ENCODE measurements at regions not wholly inside any gene's neighbourhood (a gene's known extent, or its start where the extent isn't known, plus 50 kb on each side); places are given as distances from the start of the nearest gene placed in this dataset.

DNA sequence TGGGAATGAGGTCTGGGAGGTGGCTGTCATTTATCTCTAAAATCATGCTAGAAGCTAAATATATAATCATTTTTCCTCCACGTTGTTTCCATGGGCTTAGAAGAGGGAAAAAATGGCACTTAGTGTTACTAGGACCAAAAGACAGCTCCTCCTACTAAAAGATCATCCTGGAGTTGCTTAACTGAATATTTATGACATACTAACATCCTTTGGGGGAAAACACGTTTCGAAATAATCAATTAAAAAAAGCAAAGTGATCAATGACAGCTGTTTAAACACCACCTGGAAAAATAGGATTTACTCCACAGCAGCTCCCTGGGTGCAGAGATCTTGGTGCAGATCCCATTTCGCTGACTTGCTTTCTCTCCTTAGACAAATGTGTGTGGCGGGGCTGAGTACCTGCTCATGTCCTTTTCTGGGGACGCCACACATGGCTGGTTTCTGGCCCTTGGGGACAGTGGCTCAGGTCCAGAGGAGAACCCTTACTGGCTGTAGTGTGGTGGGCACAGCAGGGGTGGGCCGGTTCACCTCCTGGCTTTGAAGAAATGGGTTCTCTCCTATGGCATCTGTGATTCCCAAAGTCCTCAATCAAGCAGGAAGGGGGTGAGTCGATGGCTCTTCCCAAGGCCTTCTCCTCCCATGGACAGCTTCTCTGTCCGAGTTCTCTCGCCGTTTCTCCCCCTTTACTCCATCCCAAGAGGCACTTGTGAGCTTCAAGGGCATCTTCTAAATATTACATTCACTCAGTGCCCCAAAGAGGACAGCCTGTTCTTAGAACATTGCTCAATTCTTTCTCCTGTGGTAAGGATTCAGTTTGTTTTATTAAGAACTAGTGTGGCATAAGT is 156.4 kb upstream of the KLF14 start:
- H2BK15ac ChIP-seq (ENCODE audit: low read depth, poor library complexity, severe bottlenecking) = no peak overlapping the region
- peak overlapping the region; percentile 79 for H4K91ac ChIP-seq (ENCODE audit: low read length)
- H4K8ac ChIP-seq (ENCODE audit: low read length) = peak overlapping the region; percentile 52
- no peaks in the 10 kb centered on the region for H3K79me1 ChIP-seq (replicated peaks; ENCODE audit: low read length, poor library complexity, severe bottlenecking)
- no peak overlapping the region for H3K23ac ChIP-seq (ENCODE audit: low read length in 2 of 2)
- peak overlapping the region in 1 of 2 experiments; percentile 87 for H3K14ac ChIP-seq (ENCODE audit: low read length in 2 of 2)
- no peak overlapping the region for H3K4me2 ChIP-seq (ENCODE audit: low read length, poor library complexity, severe bottlenecking)
- peak overlapping the region; percentile 88 for H3K9ac ChIP-seq (ENCODE audit: low read length)
- peak overlapping the region; percentile 2 to 96 for H2BK12ac ChIP-seq (ENCODE audit: low read length in 2 of 2)
- peak overlapping the region in 1 of 2 experiments; percentile 53 for H3K4me3 ChIP-seq (ENCODE audit: insufficient read depth in 1 of 2, low read depth in 1 of 2, low read length in 2 of 2)
- H2BK5ac ChIP-seq (ENCODE audit: low read depth, low read length, poor library complexity, severe bottlenecking) = peak overlapping the region; percentile 81
- H2AK5ac ChIP-seq (ENCODE audit: low read length, severe bottlenecking) = peak overlapping the region; percentile 94
- H2AFZ ChIP-seq (ENCODE audit: low read depth, low read length) = no peak overlapping the region
- H3K4ac ChIP-seq (ENCODE audit: low read depth in 1 of 2, low read length in 2 of 2) = peak overlapping the region in 1 of 2 experiments; percentile 99
- H3K18ac ChIP-seq (ENCODE audit: low read depth in 1 of 2, low read length in 2 of 2) = peak overlapping the region in 1 of 2 experiments; percentile 96
- H3K4me1 ChIP-seq (ENCODE audit: control insufficient read depth, insufficient read depth, low read depth, low read length) = peaks cover 47% of the 10 kb centered on the region
- H3K9me3 ChIP-seq (ENCODE audit: control insufficient read depth, low read length) = no peaks in the 10 kb centered on the region
- DNase-seq = peak; percentile 78
- peaks cover 36 to 78% of the 10 kb centered on the region in 2 experiments for H3K36me3 ChIP-seq (ENCODE audit: control insufficient read depth in 1 of 2, insufficient read depth in 2 of 2, low read depth in 1 of 2, low read length in 2 of 2)
- H3K27me3 ChIP-seq (ENCODE audit: control insufficient read depth in 1 of 2, insufficient read depth in 1 of 2, low read length in 2 of 2) = no peaks in the 10 kb centered on the region
- peak overlapping the region; percentile 95 for H3K27ac ChIP-seq (ENCODE audit: low read length, poor library complexity, severe bottlenecking)
- 65% methylated on average over 10 of the region's 11 CpGs for WGBS
- no peak overlapping the region for H2BK120ac ChIP-seq (ENCODE audit: low read depth, low read length)

DNA sequence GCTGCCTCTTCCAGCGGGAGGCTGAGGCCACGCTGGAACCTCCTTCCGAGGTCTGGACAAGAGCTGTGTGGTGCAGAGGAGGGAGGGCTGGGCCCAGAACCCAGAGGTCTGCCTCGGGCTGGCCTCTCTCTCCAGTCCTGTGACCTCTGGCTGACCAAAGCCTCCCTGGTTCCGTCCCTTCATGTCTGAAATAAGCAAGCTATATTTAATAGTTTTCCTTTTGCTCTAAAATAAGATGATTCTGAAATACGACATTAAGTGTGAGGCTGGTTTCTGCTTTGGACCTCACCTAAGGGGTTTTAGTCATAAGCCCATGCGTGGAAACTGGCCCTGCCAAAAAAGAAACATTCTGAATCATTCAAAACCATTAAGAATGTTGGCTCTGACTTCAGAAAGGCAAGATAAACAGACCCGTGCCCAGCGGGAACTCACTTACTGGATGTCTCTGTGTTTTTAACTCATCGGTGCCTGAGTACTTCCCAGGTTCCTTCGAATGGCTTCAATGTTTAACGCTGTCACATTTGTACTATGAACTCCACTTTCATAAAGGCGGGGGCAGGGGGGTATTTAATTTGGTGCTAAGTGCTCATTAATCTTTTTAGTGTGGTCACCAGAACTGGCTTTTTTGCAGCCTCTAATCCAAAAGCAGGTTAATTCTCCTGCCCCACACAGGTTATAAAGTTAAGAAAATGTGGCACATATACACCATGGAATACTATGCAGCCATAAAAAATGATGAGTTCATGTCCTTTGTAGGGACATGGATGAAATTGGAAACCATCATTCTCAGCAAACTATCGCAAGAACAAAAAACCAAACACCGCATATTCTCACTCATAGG is 157.5 kb upstream of the KLF14 start:
- Histone ChIP-seq H3K4ac (ENCODE audit: low read depth in 1 of 2, low read length in 2 of 2) (peak overlapping the region in 1 of 2 experiments; percentile 91), H3K27me3 (ENCODE audit: control insufficient read depth in 1 of 2, insufficient read depth in 1 of 2, low read length in 2 of 2) (no peaks in the 10 kb centered on the region), H3K18ac (ENCODE audit: low read depth in 1 of 2, low read length in 2 of 2) (peak overlapping the region; percentile 37 to 93), H3K4me2 (ENCODE audit: low read length, poor library complexity, severe bottlenecking) (peak overlapping the region; percentile 35), H2AK5ac (ENCODE audit: low read length, severe bottlenecking) (peak overlapping the region; percentile 6), H2BK12ac (ENCODE audit: low read length in 2 of 2) (peak overlapping the region in 1 of 2 experiments; percentile 88), H3K79me1 (replicated peaks; ENCODE audit: low read length, poor library complexity, severe bottlenecking) (no peaks in the 10 kb centered on the region), H3K36me3 (ENCODE audit: control insufficient read depth in 1 of 2, insufficient read depth in 2 of 2, low read depth in 1 of 2, low read length in 2 of 2) (peaks cover 40 to 78% of the 10 kb centered on the region in 2 experiments), H3K14ac (ENCODE audit: low read length in 2 of 2) (peak overlapping the region in 1 of 2 experiments; percentile 84), H3K4me1 (ENCODE audit: control insufficient read depth, insufficient read depth, low read depth, low read length) (peaks cover 44% of the 10 kb centered on the region), H2AFZ (ENCODE audit: low read depth, low read length) (no peak overlapping the region), H3K9ac (ENCODE audit: low read length) (peak overlapping the region; percentile 88), H4K8ac (ENCODE audit: low read length) (no peak overlapping the region), H2BK5ac (ENCODE audit: low read depth, low read length, poor library complexity, severe bottlenecking) (peak overlapping the region; percentile 50), H2BK120ac (ENCODE audit: low read depth, low read length) (no peak overlapping the region), H3K27ac (ENCODE audit: low read length, poor library complexity, severe bottlenecking) (peak overlapping the region; percentile 95), H3K23ac (ENCODE audit: low read length in 2 of 2) (no peak overlapping the region), H3K9me3 (ENCODE audit: control insufficient read depth, low read length) (no peaks in the 10 kb centered on the region), H4K91ac (ENCODE audit: low read length) (no peak overlapping the region), H3K4me3 (ENCODE audit: insufficient read depth in 1 of 2, low read depth in 1 of 2, low read length in 2 of 2) (peak overlapping the region in 1 of 2 experiments; percentile 53), H2BK15ac (ENCODE audit: low read depth, poor library complexity, severe bottlenecking) (no peak overlapping the region)
- DNase-seq = peak; percentile 96
- 3% methylated on average over 8 of the region's 15 CpGs for WGBS

DNA sequence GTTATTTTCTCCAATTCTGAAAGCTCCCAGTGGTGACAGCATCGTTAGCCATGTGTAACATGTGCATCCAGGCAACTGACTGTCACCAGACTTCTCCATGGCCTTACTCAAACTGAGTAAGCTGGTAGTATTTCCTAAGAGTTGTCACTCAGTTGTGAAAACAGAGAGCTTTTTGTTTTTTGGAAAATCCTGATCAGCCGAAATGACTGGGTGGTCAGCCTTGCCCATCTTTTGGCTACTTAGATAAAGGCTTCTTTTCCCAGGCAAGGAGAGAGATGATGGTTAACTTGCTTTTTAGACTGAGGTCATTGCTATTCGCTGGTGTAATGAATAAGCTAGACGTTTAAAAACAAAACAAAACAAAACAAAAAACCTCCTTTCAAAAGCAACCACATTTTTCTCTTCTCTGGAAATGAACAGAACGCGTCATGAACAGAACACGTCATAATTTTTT is 159.5 kb upstream of the KLF14 start:
- H2BK15ac ChIP-seq (ENCODE audit: low read depth, poor library complexity, severe bottlenecking) = no peak overlapping the region
- no peak overlapping the region for H2BK120ac ChIP-seq (ENCODE audit: low read depth, low read length)
- H3K27me3 ChIP-seq (ENCODE audit: control insufficient read depth in 1 of 2, insufficient read depth in 1 of 2, low read length in 2 of 2) = no peaks in the 10 kb centered on the region
- peaks cover 47% of the 10 kb centered on the region for H3K4me1 ChIP-seq (ENCODE audit: control insufficient read depth, insufficient read depth, low read depth, low read length)
- peak overlapping the region; percentile 91 for H3K9ac ChIP-seq (ENCODE audit: low read length)
- no peak overlapping the region for H3K4ac ChIP-seq (ENCODE audit: low read depth in 1 of 2, low read length in 2 of 2)
- peak; percentile 85 for DNase-seq
- 59% methylated on average over 7 of the region's 7 CpGs for WGBS
- no peak overlapping the region for H3K4me3 ChIP-seq (ENCODE audit: insufficient read depth in 1 of 2, low read depth in 1 of 2, low read length in 2 of 2)
- H4K91ac ChIP-seq (ENCODE audit: low read length) = no peak overlapping the region
- H2BK12ac ChIP-seq (ENCODE audit: low read length in 2 of 2) = no peak overlapping the region
- no peak overlapping the region for H2AFZ ChIP-seq (ENCODE audit: low read depth, low read length)
- H4K8ac ChIP-seq (ENCODE audit: low read length) = no peak overlapping the region
- H3K36me3 ChIP-seq (ENCODE audit: control insufficient read depth in 1 of 2, insufficient read depth in 2 of 2, low read depth in 1 of 2, low read length in 2 of 2) = peaks cover 44 to 78% of the 10 kb centered on the region in 2 experiments
- no peaks in the 10 kb centered on the region for H3K9me3 ChIP-seq (ENCODE audit: control insufficient read depth, low read length)
- H3K14ac ChIP-seq (ENCODE audit: low read length in 2 of 2) = no peak overlapping the region
- no peak overlapping the region for H3K23ac ChIP-seq (ENCODE audit: low read length in 2 of 2)
- no peak overlapping the region for H3K18ac ChIP-seq (ENCODE audit: low read depth in 1 of 2, low read length in 2 of 2)
- H2BK5ac ChIP-seq (ENCODE audit: low read depth, low read length, poor library complexity, severe bottlenecking) = no peak overlapping the region
- peak overlapping the region; percentile 4 for H2AK5ac ChIP-seq (ENCODE audit: low read length, severe bottlenecking)
- H3K27ac ChIP-seq (ENCODE audit: low read length, poor library complexity, severe bottlenecking) = peak overlapping the region; percentile 99
- no peak overlapping the region for H3K4me2 ChIP-seq (ENCODE audit: low read length, poor library complexity, severe bottlenecking)
- no peaks in the 10 kb centered on the region for H3K79me1 ChIP-seq (replicated peaks; ENCODE audit: low read length, poor library complexity, severe bottlenecking)

Data from mesenchymal stem cell (in vitro differentiated cells and primary cell).